ENCODE measurements at regions not wholly inside any gene's neighbourhood (a gene's known extent, or its start where the extent isn't known, plus 50 kb on each side); places are given as distances from the start of the nearest gene placed in this dataset.

GRCh38 chr22:45096256-45096907, 67.3 kb upstream of the NUP50 start:
- peak; percentile 10 for DNase-seq (ENCODE audit: low read depth)

GRCh38 chr22:45097061-45097460, 66.7 kb upstream of the NUP50 start:
- no peak for DNase-seq (ENCODE audit: low read depth)

GRCh38 chr22:45098056-45098455, 65.7 kb upstream of the NUP50 start:
- DNase-seq (ENCODE audit: low read depth), result no peak

- no peak for DNase-seq (ENCODE audit: low read depth)
These were observed 63.8 kb upstream of the NUP50 start for GRCh38 chr22:45099961-45100360.

GRCh38 chr22:45101515-45102227, 62.1 kb upstream of the NUP50 start:
- peak; percentile 1 for DNase-seq (ENCODE audit: low read depth)

- DNase-seq (ENCODE audit: low read depth), result no peak
These were observed 60.8 kb upstream of the NUP50 start for GRCh38 chr22:45102896-45103420.

GRCh38 chr22:45103756-45104155, 60.0 kb upstream of the NUP50 start:
- no peak for DNase-seq (ENCODE audit: low read depth)

GRCh38 chr22:45104313-45104712, 59.4 kb upstream of the NUP50 start:
- no peak for DNase-seq (ENCODE audit: low read depth)

- no peak for DNase-seq (ENCODE audit: low read depth)
These were observed 58.4 kb upstream of the NUP50 start for GRCh38 chr22:45105281-45105702.

GRCh38 chr22:45107671-45108070, 56.1 kb upstream of the NUP50 start:
- no peak for DNase-seq (ENCODE audit: low read depth)

GRCh38 chr22:45112136-45112879, 51.4 kb upstream of the NUP50 start:
- no peak for DNase-seq (ENCODE audit: low read depth)
